B cell (primary cell): ENCODE measurements at regions not wholly inside any gene's neighbourhood (a gene's known extent, or its start where the extent isn't known, plus 50 kb on each side); places are given as distances from the start of the nearest gene placed in this dataset.

Experiments
- ATAC-seq: fragments of 200-7000 bp; cut with Tn5 transposase; one replicate; pipeline ENCODE4 v1.10.0; 2021; ENCODE audit warnings: low read depth, mild to moderate bottlenecking, moderate number of reproducible peaks, moderate library complexity
- CTCF ChIA-PET: fragments of 350-600 bp; sonication (Branson Sonifier 250); formaldehyde crosslinking; loops from one replicate; lab custom pipeline; 2021; ENCODE audit warnings: antibody characterized with exemption, inconsistent platforms; lab: Charles Lee
- POLR2A ChIA-PET: fragments of 350-600 bp; sonication (Branson Sonifier 250); formaldehyde crosslinking; loops from one replicate; lab custom pipeline; 2021; ENCODE audit warnings: antibody characterized with exemption; lab: Charles Lee
- DNase-seq: peaks from one replicate; pipeline ENCODE4 v3.0.0; 2013
- H2AFZ ChIP-seq: 2 replicates; pipeline ENCODE4 v1.6.1; 2012; ENCODE audit warnings: mild to moderate bottlenecking, low read depth, low read length; ENCODE audit not compliant: insufficient read depth, poor library complexity, severe bottlenecking
- H3K27ac ChIP-seq, 2 donors: 1 replicate in 1 of 2; 2 replicates in 1 of 2; pipeline ENCODE4 v1.5.1; 2012 to 2013; ENCODE audit warnings: low read length in 2 of 2, mild to moderate bottlenecking in 2 of 2, moderate library complexity in 1 of 2
- H3K27me3 ChIP-seq, 4 experiments: fragments of 200-600 bp in 1 of 4; sonication (generic) in 1 of 4; replicated peaks in 1 of 4; 1 replicate in 2 of 4; 2 replicates in 2 of 4; pipeline versions ENCODE4 v1.6.1 to v1.7.0; 2013 to 2016; ENCODE audit warnings: low read length in 3 of 4, mild to moderate bottlenecking in 2 of 4, mixed read lengths in 1 of 4, moderate library complexity in 1 of 4; ENCODE audit not compliant: insufficient read depth in 4 of 4, control insufficient read depth in 3 of 4; ENCODE audit errors: control extremely low read depth in 1 of 4
- H3K36me3 ChIP-seq, 2 experiments: replicated peaks in 1 of 2; 1 replicate in 1 of 2; 2 replicates in 1 of 2; pipeline versions ENCODE4 v1.6.1 to v1.7.1; 2013; ENCODE audit warnings: low read length in 1 of 2; ENCODE audit not compliant: insufficient read depth in 2 of 2, control insufficient read depth in 1 of 2; ENCODE audit errors: control extremely low read depth in 1 of 2, extremely low read depth in 1 of 2
- H3K4me1 ChIP-seq, 2 donors: fragments of 200-600 bp in 1 of 2; sonication (generic) in 1 of 2; 1 replicate in 1 of 2; 2 replicates in 1 of 2; pipeline versions ENCODE4 v1.5.1 to v1.6.1; 2013 to 2017; ENCODE audit warnings: low read length in 2 of 2; ENCODE audit not compliant: control insufficient read depth in 2 of 2, insufficient read depth in 2 of 2
- H3K4me2 ChIP-seq: replicated peaks from 2 replicates; pipeline ENCODE3; 2012; ENCODE audit warnings: mild to moderate bottlenecking, low read depth, low read length; ENCODE audit not compliant: poor library complexity, severe bottlenecking
- H3K4me3 ChIP-seq, 5 experiments: fragments of 200-600 bp in 1 of 5; sonication (generic) in 1 of 5; 1 replicate in 3 of 5; 2 replicates in 2 of 5; pipeline versions ENCODE4 v1.5.1 to v1.7.0; 2011 to 2016; ENCODE audit warnings: low read length in 4 of 5, mild to moderate bottlenecking in 4 of 5, low read depth in 2 of 5, control low read depth in 1 of 5, moderate library complexity in 1 of 5; ENCODE audit not compliant: insufficient read depth in 1 of 5; ENCODE audit errors: control extremely low read depth in 1 of 5, extremely low read depth in 1 of 5
- H3K79me2 ChIP-seq: fragments of 200-600 bp; sonication (generic); one replicate; pipeline ENCODE4 v1.6.0; 2016; ENCODE audit warnings: low read length; ENCODE audit not compliant: control insufficient read depth, insufficient read depth
- H3K9ac ChIP-seq: fragments of 200-600 bp; sonication (generic); 2 replicates; pipeline ENCODE4 v1.6.1; 2017; ENCODE audit warnings: mild to moderate bottlenecking, low read length, moderate library complexity
- H3K9me3 ChIP-seq, 3 donors: one replicate each; pipeline versions ENCODE4 v1.6.1 to v1.7.1; 2013; ENCODE audit warnings: low read length in 2 of 3; ENCODE audit not compliant: control insufficient read depth in 2 of 3, insufficient read depth in 1 of 3; ENCODE audit errors: control extremely low read depth in 1 of 3
- H4K20me1 ChIP-seq: 2 replicates; pipeline ENCODE4 v1.6.0; 2012; ENCODE audit warnings: mild to moderate bottlenecking, low read length; ENCODE audit not compliant: insufficient read depth, control insufficient read depth, poor library complexity, severe bottlenecking
- H3K27ac Mint-ChIP-seq: one replicate; pipeline ENCODE4 v1.8.0; 2021; ENCODE audit warnings: mixed read lengths
- H3K27me3 Mint-ChIP-seq: one replicate; pipeline ENCODE4 v1.8.0; 2021; ENCODE audit warnings: mixed read lengths
- H3K4me1 Mint-ChIP-seq: one replicate; pipeline ENCODE4 v1.8.0; 2021; ENCODE audit warnings: mixed read lengths
- H3K4me3 Mint-ChIP-seq: one replicate; pipeline ENCODE4 v1.8.0; 2021; ENCODE audit warnings: mixed read lengths
- H3K9me3 Mint-ChIP-seq: one replicate; pipeline ENCODE4 v1.8.0; 2022; ENCODE audit warnings: mixed read lengths; ENCODE audit not compliant: insufficient read depth
- CTCF ChIP-seq: fragments of 200-600 bp; IDR thresholded peaks from one replicate; pipeline ENCODE4 v1.8.0; 2022; ENCODE audit warnings: antibody characterized with exemption, mild to moderate bottlenecking
- EZH2 ChIP-seq: IDR thresholded peaks from 2 replicates; pipeline ENCODE4 v1.6.1; 2012; ENCODE audit warnings: borderline replicate concordance, low read depth, mild to moderate bottlenecking, moderate library complexity, low read length; ENCODE audit not compliant: insufficient read depth, poor library complexity, severe bottlenecking
- WGBS: methylation state at CpG from one replicate; pipeline ENCODE4 v1.1.5; 2013; ENCODE audit warnings: missing lambda C conversion rate; ENCODE audit not compliant: insufficient coverage; 5-methylcytosine and 5-hydroxymethylcytosine counted together
- intact Hi-C: fragments of 100-400 bp; cut with micrococcal nuclease; formaldehyde crosslinking; loops from one replicate; pipeline ENCODE4 v1.10.0; 2022

GRCh38 chr16:79403534-79403933 lies 197.0 kb downstream of the MAF start:
- H3K9me3 ChIP-seq: peaks cover 0 to 11% (median 0%) of the 10 kb centered on the region in 3 donors
- Mint-ChIP-seq H3K27ac (no peak overlapping the region), H3K27me3 (peaks cover 8% of the 10 kb centered on the region), H3K4me3 (no peak overlapping the region), H3K4me1 (no peaks in the 10 kb centered on the region), H3K9me3 (no peaks in the 10 kb centered on the region)
- H3K9ac ChIP-seq: no peak overlapping the region
- intact Hi-C loops: no loop called here
- WGBS: 100% methylated on average over 1 of the region's 4 CpGs
- no peak overlapping the region for H3K4me3 ChIP-seq
- no peaks in the 10 kb centered on the region for H3K4me1 ChIP-seq
- TF ChIP-seq EZH2 (no peak), CTCF (no peak)
- H2AFZ ChIP-seq: no peak overlapping the region
- no peaks in the 10 kb centered on the region for H3K79me2 ChIP-seq
- POLR2A ChIA-PET: no interaction called here
- H3K27me3 ChIP-seq: peaks cover 0 to 3% (median 0%) of the 10 kb centered on the region in 4 experiments
- ATAC-seq: no peak
- CTCF ChIA-PET: no interaction called here
- H3K36me3 ChIP-seq: no peaks in the 10 kb centered on the region
- no peak for DNase-seq
- H3K27ac ChIP-seq: no peak overlapping the region
- no peak overlapping the region for H3K4me2 ChIP-seq
- no peaks in the 10 kb centered on the region for H4K20me1 ChIP-seq

- Histone ChIP-seq H3K9me3 (peaks cover 0 to 11% (median 0%) of the 10 kb centered on the region in 3 donors), H4K20me1 (no peaks in the 10 kb centered on the region), H3K9ac (no peak overlapping the region), H3K79me2 (no peaks in the 10 kb centered on the region), H3K4me3 (no peak overlapping the region), H3K4me2 (no peak overlapping the region), H3K27ac (no peak overlapping the region), H2AFZ (no peak overlapping the region), H3K36me3 (no peaks in the 10 kb centered on the region), H3K4me1 (no peaks in the 10 kb centered on the region), H3K27me3 (peaks cover 0 to 3% (median 0%) of the 10 kb centered on the region in 4 experiments)
- intact Hi-C loops: no loop called here
- no peak overlapping the region for H3K27ac Mint-ChIP-seq
- no peak overlapping the region for H3K4me3 Mint-ChIP-seq
- ChIA-PET POLR2A (no interaction called here), CTCF (no interaction called here)
- H3K4me1 Mint-ChIP-seq: no peaks in the 10 kb centered on the region
- WGBS: 70% methylated on average over 4 of the region's 6 CpGs
- no peak for ATAC-seq
- no peaks in the 10 kb centered on the region for H3K9me3 Mint-ChIP-seq
- peaks cover 8% of the 10 kb centered on the region for H3K27me3 Mint-ChIP-seq
- TF ChIP-seq EZH2 (no peak), CTCF (no peak)
- DNase-seq: no peak
Observed at GRCh38 chr16:79402920-79403319, 197.6 kb downstream of the MAF start.
